ENCODE measurements at regions not wholly inside any gene's neighbourhood (a gene's known extent, or its start where the extent isn't known, plus 50 kb on each side); places are given as distances from the start of the nearest gene placed in this dataset.

DNA sequence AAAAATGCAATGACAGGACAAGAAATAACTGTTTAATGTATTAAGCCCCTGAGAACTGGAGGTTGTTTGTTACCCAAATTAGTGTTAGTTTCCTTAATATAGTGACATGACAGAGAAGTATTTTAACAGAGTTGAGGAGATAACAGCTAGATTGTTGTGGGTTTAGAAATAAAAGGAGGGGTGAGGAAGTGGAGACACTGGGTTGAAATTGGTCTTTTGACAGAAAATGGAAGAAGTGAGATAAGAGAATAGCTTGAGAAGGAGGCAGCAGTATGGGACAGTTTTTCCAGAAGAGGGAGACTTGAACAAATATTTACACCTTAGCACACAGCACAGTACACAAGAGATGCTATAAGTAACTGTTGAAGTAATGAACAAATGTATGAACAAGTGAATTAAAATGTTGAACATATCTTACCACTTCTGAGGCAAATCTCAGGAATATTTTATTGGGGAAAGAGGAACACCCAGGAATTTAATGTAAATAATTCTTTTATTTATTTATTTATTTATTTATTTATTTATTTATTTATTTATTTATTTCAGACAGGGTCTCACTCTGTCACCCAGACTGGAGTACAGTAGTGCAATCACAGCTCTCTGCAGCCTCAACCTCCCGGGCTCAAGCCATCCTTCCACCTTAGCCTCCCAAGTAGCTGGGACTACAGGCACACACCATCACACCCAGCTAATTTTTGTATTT, 58.0 kb upstream of the EGFL6 start:
- TF ChIP-seq, protein P1, sequence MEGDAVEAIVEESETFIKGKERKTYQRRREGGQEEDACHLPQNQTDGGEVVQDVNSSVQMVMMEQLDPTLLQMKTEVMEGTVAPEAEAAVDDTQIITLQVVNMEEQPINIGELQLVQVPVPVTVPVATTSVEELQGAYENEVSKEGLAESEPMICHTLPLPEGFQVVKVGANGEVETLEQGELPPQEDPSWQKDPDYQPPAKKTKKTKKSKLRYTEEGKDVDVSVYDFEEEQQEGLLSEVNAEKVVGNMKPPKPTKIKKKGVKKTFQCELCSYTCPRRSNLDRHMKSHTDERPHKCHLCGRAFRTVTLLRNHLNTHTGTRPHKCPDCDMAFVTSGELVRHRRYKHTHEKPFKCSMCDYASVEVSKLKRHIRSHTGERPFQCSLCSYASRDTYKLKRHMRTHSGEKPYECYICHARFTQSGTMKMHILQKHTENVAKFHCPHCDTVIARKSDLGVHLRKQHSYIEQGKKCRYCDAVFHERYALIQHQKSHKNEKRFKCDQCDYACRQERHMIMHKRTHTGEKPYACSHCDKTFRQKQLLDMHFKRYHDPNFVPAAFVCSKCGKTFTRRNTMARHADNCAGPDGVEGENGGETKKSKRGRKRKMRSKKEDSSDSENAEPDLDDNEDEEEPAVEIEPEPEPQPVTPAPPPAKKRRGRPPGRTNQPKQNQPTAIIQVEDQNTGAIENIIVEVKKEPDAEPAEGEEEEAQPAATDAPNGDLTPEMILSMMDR (IDR thresholded peaks at IDR 0.05; ENCODE audit: control extremely low read depth in 1 of 3, insufficient read depth in 1 of 3, low read depth in 1 of 3, low read length in 3 of 3), result no peak
- TF ChIP-seq RAD21 (IDR thresholded peaks at IDR 0.05 in 1 of 2, conservative IDR thresholded peaks at IDR 0.05 in 1 of 2; ENCODE audit: low read depth in 2 of 2, low read length in 2 of 2), result no peak

Measured in H1 (cell line).